ENCODE measurements at regions not wholly inside any gene's neighbourhood (a gene's known extent, or its start where the extent isn't known, plus 50 kb on each side); places are given as distances from the start of the nearest gene placed in this dataset.

DNA sequence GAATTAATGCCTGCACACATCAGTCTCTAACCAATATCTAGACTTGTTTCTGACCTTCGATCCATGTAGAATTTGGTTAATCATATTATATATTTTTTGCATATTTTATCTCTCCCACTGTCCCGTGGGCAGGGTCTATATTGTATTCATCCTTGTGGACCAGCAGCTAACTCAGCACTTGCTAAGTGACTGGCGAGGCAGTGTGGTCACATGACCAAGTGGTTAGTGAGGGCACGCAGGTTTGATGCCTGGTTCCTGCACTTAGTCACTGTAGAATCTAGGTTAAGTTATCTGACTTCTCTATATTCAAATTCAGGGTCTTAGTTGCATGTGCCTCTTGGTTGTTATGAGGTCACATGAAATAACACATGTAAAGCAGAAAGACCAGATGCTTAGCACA, 120.5 kb downstream of the UBE2U start:
- Histone ChIP-seq H3K9ac (ENCODE audit: low read depth, low read length) (no peak overlapping the region), H3K9me1 (ENCODE audit: insufficient read depth, low read length) (no peaks in the 10 kb centered on the region; the same call in 1 of the 2 replicates), H3K4ac (ENCODE audit: low read depth, low read length) (no peak overlapping the region), H3K4me3 (ENCODE audit: insufficient read depth, low read depth, low read length) (no peak overlapping the region), H3K9me3 (ENCODE audit: control insufficient read depth, insufficient read depth, low read length) (no peaks in the 10 kb centered on the region), H2BK15ac (ENCODE audit: low read depth, low read length) (no peak overlapping the region), H3K27ac (ENCODE audit: insufficient read depth, low read length) (no peak overlapping the region), H2BK20ac (ENCODE audit: low read depth, low read length) (no peak overlapping the region), H2AFZ (replicated peaks; ENCODE audit: low read length, poor library complexity) (no peak overlapping the region), H3K23ac (ENCODE audit: low read depth, low read length) (no peak overlapping the region), H2AK9ac (replicated peaks; ENCODE audit: low read depth, low read length, poor library complexity) (no peak overlapping the region), H4K8ac (ENCODE audit: low read depth in 2 of 2, low read length in 2 of 2) (no peak overlapping the region), H3K79me1 (ENCODE audit: low read depth in 1 of 2, low read length in 2 of 2) (no peaks in the 10 kb centered on the region), H3K36me3 (ENCODE audit: control insufficient read depth, insufficient read depth, low read length) (no peaks in the 10 kb centered on the region), H2BK120ac (ENCODE audit: low read depth, low read length) (no peak overlapping the region), H3K4me2 (ENCODE audit: low read depth, low read length) (no peak overlapping the region), H3K4me1 (ENCODE audit: control insufficient read depth, insufficient read depth, low read length) (peaks cover 2% of the 10 kb centered on the region; the same call in 1 of the 2 replicates), H4K20me1 (ENCODE audit: insufficient read depth, low read length) (no peaks in the 10 kb centered on the region), H3K56ac (ENCODE audit: extremely low read depth, insufficient read depth, low read length) (no peak overlapping the region), H3K27me3 (ENCODE audit: control insufficient read depth, insufficient read depth, low read length) (peaks cover 11% of the 10 kb centered on the region; the same call in 1 of the 2 replicates), H3K14ac (replicated peaks; ENCODE audit: low read depth, low read length) (no peak overlapping the region), H3K18ac (ENCODE audit: low read depth, low read length) (no peak overlapping the region), H4K91ac (ENCODE audit: insufficient read depth, low read depth, low read length) (no peak overlapping the region), H4K5ac (ENCODE audit: low read depth, low read length) (no peak overlapping the region), H2BK5ac (ENCODE audit: low read depth, low read length, poor library complexity, severe bottlenecking) (no peak overlapping the region), H2AK5ac (ENCODE audit: low read depth, low read length) (no peak overlapping the region)
- BruUV-seq (replicated peaks): no TSS peak
- ChIA-PET CTCF (no interaction called here), POLR2A (ENCODE audit: unreplicated experiment) (no interaction called here)
- intact Hi-C loops (cut with micrococcal nuclease) (no loop called here), dilution Hi-C loops (cut with HindIII; ENCODE audit: low sequenced_read_pairs, unreplicated experiment) (no loop called here), in situ Hi-C loops (cut with MboI; ENCODE audit: low sequenced_read_pairs) (no loop called here)
- no CpG with 5 or more reads among the region's 4 CpGs for WGBS, 2 experiments (ENCODE audit: extremely low coverage in 2 of 2, insufficient read length in 1 of 2)
- ATAC-seq (ENCODE audit: low read depth): no peak
- no peak for DNase-seq
- TF ChIP-seq BHLHE40 (IDR thresholded peaks at IDR 0.05; ENCODE audit: low read depth, low read length) (no peak), MXI1 (IDR thresholded peaks at IDR 0.05; ENCODE audit: borderline replicate concordance, low read depth, low read length) (no peak), POLR2A (IDR thresholded peaks at IDR 0.05; ENCODE audit: low read depth, low read length) (no peak), CHD1 (IDR thresholded peaks at IDR 0.05; ENCODE audit: low read depth, low read length) (no peak), SMC3 (IDR thresholded peaks at IDR 0.05; ENCODE audit: low read depth, low read length) (no peak), FOS (IDR thresholded peaks at IDR 0.05; ENCODE audit: low read depth, low read length) (no peak), RCOR1 (IDR thresholded peaks at IDR 0.05; ENCODE audit: insufficient replicate concordance, low read length) (no peak), MAZ (IDR thresholded peaks at IDR 0.05; ENCODE audit: borderline replicate concordance, low read depth, low read length) (no peak)
- TF ChIP-seq, protein P1, sequence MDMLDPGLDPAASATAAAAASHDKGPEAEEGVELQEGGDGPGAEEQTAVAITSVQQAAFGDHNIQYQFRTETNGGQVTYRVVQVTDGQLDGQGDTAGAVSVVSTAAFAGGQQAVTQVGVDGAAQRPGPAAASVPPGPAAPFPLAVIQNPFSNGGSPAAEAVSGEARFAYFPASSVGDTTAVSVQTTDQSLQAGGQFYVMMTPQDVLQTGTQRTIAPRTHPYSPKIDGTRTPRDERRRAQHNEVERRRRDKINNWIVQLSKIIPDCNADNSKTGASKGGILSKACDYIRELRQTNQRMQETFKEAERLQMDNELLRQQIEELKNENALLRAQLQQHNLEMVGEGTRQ (IDR thresholded peaks at IDR 0.05; ENCODE audit: low read depth, low read length): no peak
- TF ChIP-seq, protein P2, sequence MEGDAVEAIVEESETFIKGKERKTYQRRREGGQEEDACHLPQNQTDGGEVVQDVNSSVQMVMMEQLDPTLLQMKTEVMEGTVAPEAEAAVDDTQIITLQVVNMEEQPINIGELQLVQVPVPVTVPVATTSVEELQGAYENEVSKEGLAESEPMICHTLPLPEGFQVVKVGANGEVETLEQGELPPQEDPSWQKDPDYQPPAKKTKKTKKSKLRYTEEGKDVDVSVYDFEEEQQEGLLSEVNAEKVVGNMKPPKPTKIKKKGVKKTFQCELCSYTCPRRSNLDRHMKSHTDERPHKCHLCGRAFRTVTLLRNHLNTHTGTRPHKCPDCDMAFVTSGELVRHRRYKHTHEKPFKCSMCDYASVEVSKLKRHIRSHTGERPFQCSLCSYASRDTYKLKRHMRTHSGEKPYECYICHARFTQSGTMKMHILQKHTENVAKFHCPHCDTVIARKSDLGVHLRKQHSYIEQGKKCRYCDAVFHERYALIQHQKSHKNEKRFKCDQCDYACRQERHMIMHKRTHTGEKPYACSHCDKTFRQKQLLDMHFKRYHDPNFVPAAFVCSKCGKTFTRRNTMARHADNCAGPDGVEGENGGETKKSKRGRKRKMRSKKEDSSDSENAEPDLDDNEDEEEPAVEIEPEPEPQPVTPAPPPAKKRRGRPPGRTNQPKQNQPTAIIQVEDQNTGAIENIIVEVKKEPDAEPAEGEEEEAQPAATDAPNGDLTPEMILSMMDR (conservative IDR thresholded peaks at IDR 0.05; ENCODE audit: low read depth, low read length): no peak
